Stimulated activated CD4-positive, alpha-beta T cell treated with anti-CD3 and anti-CD28 coated beads, Interleukin-4, amount 100 ng/mL, for 24 hours (primary cell): ENCODE measurements at regions not wholly inside any gene's neighbourhood (a gene's known extent, or its start where the extent isn't known, plus 50 kb on each side); places are given as distances from the start of the nearest gene placed in this dataset.

Source experiments
- DNase-seq: peaks from one replicate; pipeline ENCODE4 v3.0.0-alpha.2; 2020

- DNase-seq = no peak
These were observed 77.6 kb upstream of the SASH1 start for GRCh38 chr6:148265054-148265453.

- no peak for DNase-seq
These were observed 73.3 kb upstream of the SASH1 start for GRCh38 chr6:148269386-148269785.

GRCh38 chr6:148271711-148272439 lies 70.8 kb upstream of the SASH1 start:
- DNase-seq = no peak

- no peak for DNase-seq
These were observed 70.0 kb upstream of the SASH1 start for GRCh38 chr6:148272597-148272996.

- no peak for DNase-seq
These were observed 68.5 kb upstream of the SASH1 start for GRCh38 chr6:148273962-148274752.

GRCh38 chr6:148274809-148275208 lies 67.8 kb upstream of the SASH1 start:
- DNase-seq = no peak

GRCh38 chr6:148285205-148285604 lies 57.4 kb upstream of the SASH1 start:
- no peak for DNase-seq

GRCh38 chr6:148286563-148286962 lies 56.1 kb upstream of the SASH1 start:
- DNase-seq = no peak

- no peak for DNase-seq
These were observed 54.9 kb upstream of the SASH1 start for GRCh38 chr6:148287623-148288333.

GRCh38 chr6:148288541-148288940 lies 54.1 kb upstream of the SASH1 start:
- no peak for DNase-seq

GRCh38 chr6:148289153-148289552 lies 53.5 kb upstream of the SASH1 start:
- no peak for DNase-seq

- no peak for DNase-seq
These were observed 50.8 kb upstream of the SASH1 start for GRCh38 chr6:148291876-148292275.
